ENCODE measurements at regions not wholly inside any gene's neighbourhood (a gene's known extent, or its start where the extent isn't known, plus 50 kb on each side); places are given as distances from the start of the nearest gene placed in this dataset.

- H3K27me3 ChIP-seq (ENCODE audit: insufficient read depth, poor library complexity, severe bottlenecking), result no peaks in the 10 kb centered on the region
- DNase-seq (ENCODE audit: low read depth in 1 of 2, low spot score in 1 of 2), result no peak
- H3K4me3 ChIP-seq (replicated peaks; ENCODE audit: insufficient read depth, low read length), result no peak overlapping the region
- no peak for TF ChIP-seq POLR2AphosphoS5 (IDR thresholded peaks at IDR 0.05; ENCODE audit: low read depth)
- no peak overlapping the region for H3K27ac ChIP-seq (replicated peaks)
Observed at GRCh38 chr15:95816591-95816990, 513.9 kb upstream of the NR2F2 start.

GRCh38 chr15:95822961-95823360 is 507.5 kb upstream of the NR2F2 start:
- Histone ChIP-seq H3K27me3 (ENCODE audit: insufficient read depth, poor library complexity, severe bottlenecking) (no peaks in the 10 kb centered on the region), H3K27ac (replicated peaks) (no peak overlapping the region), H3K4me3 (replicated peaks; ENCODE audit: insufficient read depth, low read length) (no peak overlapping the region)
- TF ChIP-seq GABPA (IDR thresholded peaks at IDR 0.05; ENCODE audit: low read depth), result no peak
- TF ChIP-seq POLR2AphosphoS5 (IDR thresholded peaks at IDR 0.05; ENCODE audit: low read depth), result no peak
- no peak for TF ChIP-seq REST (IDR thresholded peaks at IDR 0.05; ENCODE audit: insufficient replicate concordance, low read depth)
- no peak for TF ChIP-seq SPI1 (IDR thresholded peaks at IDR 0.05; ENCODE audit: borderline replicate concordance, low read depth)
- no peak for TF ChIP-seq CTCF (IDR thresholded peaks at IDR 0.05; ENCODE audit: insufficient read depth, low read length)
- no peak for DNase-seq (ENCODE audit: low read depth in 1 of 2, low spot score in 1 of 2)

GRCh38 chr15:95825208-95825607 is 505.3 kb upstream of the NR2F2 start:
- TF ChIP-seq GABPA (IDR thresholded peaks at IDR 0.05; ENCODE audit: low read depth) (no peak), CTCF (IDR thresholded peaks at IDR 0.05; ENCODE audit: insufficient read depth, low read length) (no peak), POLR2AphosphoS5 (IDR thresholded peaks at IDR 0.05; ENCODE audit: low read depth) (no peak), SPI1 (IDR thresholded peaks at IDR 0.05; ENCODE audit: borderline replicate concordance, low read depth) (no peak), REST (IDR thresholded peaks at IDR 0.05; ENCODE audit: insufficient replicate concordance, low read depth) (no peak)
- Histone ChIP-seq H3K4me3 (replicated peaks; ENCODE audit: insufficient read depth, low read length) (no peak overlapping the region), H3K27me3 (ENCODE audit: insufficient read depth, poor library complexity, severe bottlenecking) (no peaks in the 10 kb centered on the region), H3K27ac (replicated peaks) (no peak overlapping the region)
- no peak for DNase-seq (ENCODE audit: low read depth in 1 of 2, low spot score in 1 of 2)

- no peak for DNase-seq (ENCODE audit: low read depth in 1 of 2, low spot score in 1 of 2)
- H3K27me3 ChIP-seq (ENCODE audit: insufficient read depth, poor library complexity, severe bottlenecking), result no peaks in the 10 kb centered on the region
- no peak overlapping the region for H3K4me3 ChIP-seq (replicated peaks; ENCODE audit: insufficient read depth, low read length)
- no peak overlapping the region for H3K27ac ChIP-seq (replicated peaks)
- TF ChIP-seq POLR2AphosphoS5 (IDR thresholded peaks at IDR 0.05; ENCODE audit: low read depth) (no peak), REST (IDR thresholded peaks at IDR 0.05; ENCODE audit: insufficient replicate concordance, low read depth) (no peak), GABPA (IDR thresholded peaks at IDR 0.05; ENCODE audit: low read depth) (no peak), CTCF (IDR thresholded peaks at IDR 0.05; ENCODE audit: insufficient read depth, low read length) (no peak), SPI1 (IDR thresholded peaks at IDR 0.05; ENCODE audit: borderline replicate concordance, low read depth) (no peak)
Observed at GRCh38 chr15:95825671-95826411, 504.7 kb upstream of the NR2F2 start.
